H9 (cell line): ENCODE measurements at regions not wholly inside any gene's neighbourhood (a gene's known extent, or its start where the extent isn't known, plus 50 kb on each side); places are given as distances from the start of the nearest gene placed in this dataset.

Experiments
- DNase-seq: peaks from one replicate; pipeline ENCODE4 v3.0.0-alpha.2; 2017
- H2AFZ ChIP-seq: one replicate; pipeline ENCODE4 v1.6.1; 2013; ENCODE audit warnings: mild to moderate bottlenecking, low read length, control low read depth, moderate library complexity
- H2AK5ac ChIP-seq: 2 replicates; pipeline ENCODE4 v1.6.1; 2013; ENCODE audit warnings: low read length, control low read depth, mixed read lengths; ENCODE audit not compliant: insufficient read length
- H2BK120ac ChIP-seq: one replicate; pipeline ENCODE4 v1.6.1; 2013; ENCODE audit warnings: low read depth, mild to moderate bottlenecking, low read length, control low read depth, inconsistent platforms; ENCODE audit not compliant: poor library complexity, severe bottlenecking
- H2BK12ac ChIP-seq: 2 replicates; pipeline ENCODE4 v1.6.1; 2013; ENCODE audit warnings: low read length, control low read depth, mixed read lengths, low read depth; ENCODE audit not compliant: insufficient read length
- H2BK15ac ChIP-seq: 2 replicates; pipeline ENCODE4 v1.6.1; 2013; ENCODE audit warnings: low read depth, low read length, control low read depth
- H2BK20ac ChIP-seq: one replicate; pipeline ENCODE4 v1.6.1; 2013; ENCODE audit warnings: low read depth, mild to moderate bottlenecking, low read length, control low read depth, inconsistent platforms; ENCODE audit not compliant: poor library complexity, severe bottlenecking
- H2BK5ac ChIP-seq: 2 replicates; pipeline ENCODE4 v1.6.1; 2013; ENCODE audit warnings: low read length, control low read depth, mixed read lengths; ENCODE audit not compliant: insufficient read length
- H3K14ac ChIP-seq: 2 replicates; pipeline ENCODE4 v1.6.1; 2013; ENCODE audit warnings: low read length, control low read depth; ENCODE audit not compliant: insufficient read depth
- H3K18ac ChIP-seq: 2 replicates; pipeline ENCODE4 v1.6.1; 2013; ENCODE audit warnings: low read depth, mild to moderate bottlenecking, mixed read lengths, low read length, control low read depth; ENCODE audit not compliant: insufficient read length
- H3K23ac ChIP-seq: 2 replicates; pipeline ENCODE4 v1.6.1; 2013; ENCODE audit warnings: low read length, control low read depth, mixed read lengths, low read depth; ENCODE audit not compliant: insufficient read length
- H3K23me2 ChIP-seq: 2 replicates; pipeline ENCODE4 v1.6.1; 2013; ENCODE audit warnings: low read depth, mild to moderate bottlenecking, mixed read lengths, low read length, control low read depth; ENCODE audit not compliant: insufficient read length, poor library complexity, severe bottlenecking
- H3K27ac ChIP-seq: 2 replicates; pipeline ENCODE4 v1.5.1; 2013; ENCODE audit warnings: low read length, control low read depth, mixed read lengths, low read depth; ENCODE audit not compliant: insufficient read length
- H3K27me3 ChIP-seq: 2 replicates; pipeline ENCODE4 v1.6.1; 2013; ENCODE audit warnings: low read length, control low read depth, inconsistent platforms; ENCODE audit not compliant: insufficient read depth
- H3K4ac ChIP-seq: 2 replicates; pipeline ENCODE4 v1.6.1; 2013; ENCODE audit warnings: low read depth, mild to moderate bottlenecking, control low read depth, inconsistent platforms, low read length, moderate library complexity
- H3K4me1 ChIP-seq: 2 replicates; pipeline ENCODE4 v1.6.1; 2013; ENCODE audit warnings: low read length, control low read depth, inconsistent platforms; ENCODE audit not compliant: insufficient read depth
- H3K4me2 ChIP-seq: 2 replicates; pipeline ENCODE4 v1.6.1; 2013; ENCODE audit warnings: low read length, control low read depth, mixed read lengths; ENCODE audit not compliant: insufficient read length, insufficient read depth
- H3K56ac ChIP-seq: 2 replicates; pipeline ENCODE4 v1.6.1; 2013; ENCODE audit warnings: low read depth, mild to moderate bottlenecking, mixed read lengths, low read length, control low read depth; ENCODE audit not compliant: insufficient read length
- H3K79me1 ChIP-seq: 2 replicates; pipeline ENCODE4 v1.6.1; 2013; ENCODE audit warnings: low read depth, mild to moderate bottlenecking, moderate library complexity, low read length, control low read depth, inconsistent platforms; ENCODE audit not compliant: insufficient read depth, poor library complexity, severe bottlenecking
- H3K79me2 ChIP-seq: 2 replicates; pipeline ENCODE4 v1.6.1; 2013; ENCODE audit warnings: low read length, control low read depth, inconsistent platforms; ENCODE audit not compliant: insufficient read depth
- H3K9ac ChIP-seq: 2 replicates; pipeline ENCODE4 v1.6.1; 2013; ENCODE audit warnings: low read length, control low read depth, mixed read lengths; ENCODE audit not compliant: insufficient read length; ENCODE audit errors: extremely low read depth
- H3K9me3 ChIP-seq: one replicate; pipeline ENCODE4 v1.6.1; 2013; ENCODE audit warnings: low read depth, low read length, inconsistent platforms; ENCODE audit not compliant: control insufficient read depth
- H3T11ph ChIP-seq: one replicate; pipeline ENCODE4 v1.6.1; 2013; ENCODE audit warnings: mild to moderate bottlenecking, low read length, control low read depth, inconsistent platforms
- H4K20me1 ChIP-seq: one replicate; pipeline ENCODE4 v1.6.1; 2013; ENCODE audit not compliant: control insufficient read depth, insufficient read length, insufficient read depth
- H4K5ac ChIP-seq: 2 replicates; pipeline ENCODE4 v1.6.1; 2013; ENCODE audit warnings: low read depth, mild to moderate bottlenecking, mixed read lengths, low read length, control low read depth; ENCODE audit not compliant: insufficient read length
- H4K8ac ChIP-seq: replicated peaks from 2 replicates; pipeline ENCODE4 v1.6.1; 2013; ENCODE audit warnings: low read length, control low read depth, mixed read lengths, low read depth; ENCODE audit not compliant: insufficient read length
- H4K91ac ChIP-seq: 2 replicates; pipeline ENCODE4 v1.6.1; 2013; ENCODE audit warnings: low read depth, mild to moderate bottlenecking, moderate library complexity, mixed read lengths, low read length, control low read depth; ENCODE audit not compliant: insufficient read length
- H3K27ac Mint-ChIP-seq, 3 experiments: 2 replicates in 2 of 3; 3 replicates in 1 of 3; pipeline ENCODE4 v1.8.0; 2020 to 2021; ENCODE audit warnings: mixed read lengths in 3 of 3, mild to moderate bottlenecking in 1 of 3, moderate library complexity in 1 of 3
- H3K27me3 Mint-ChIP-seq: 2 replicates; pipeline ENCODE4 v1.8.0; 2021; ENCODE audit warnings: low read depth, mild to moderate bottlenecking, moderate library complexity, mixed read lengths
- H3K36me3 Mint-ChIP-seq, 3 experiments: 2 replicates in 2 of 3; 3 replicates in 1 of 3; pipeline ENCODE4 v1.8.0; 2020 to 2021; ENCODE audit warnings: low read depth in 3 of 3, mixed read lengths in 3 of 3; ENCODE audit not compliant: insufficient read depth in 1 of 3
- H3K4me1 Mint-ChIP-seq, 2 experiments: 2 replicates each; pipeline ENCODE4 v1.8.0; 2020; ENCODE audit warnings: mixed read lengths in 2 of 2
- H3K4me3 Mint-ChIP-seq, 2 experiments: 2 replicates in 1 of 2; 3 replicates in 1 of 2; pipeline ENCODE4 v1.8.0; 2020 to 2021; ENCODE audit warnings: mild to moderate bottlenecking in 2 of 2, mixed read lengths in 2 of 2, moderate library complexity in 1 of 2
- H3K9me3 Mint-ChIP-seq, 2 experiments: 2 replicates in 1 of 2; 3 replicates in 1 of 2; pipeline ENCODE4 v1.8.0; 2020; ENCODE audit warnings: mild to moderate bottlenecking in 2 of 2, mixed read lengths in 2 of 2, moderate library complexity in 1 of 2
- CTCF ChIP-seq: fragments of 200-600 bp; sonication (generic); conservative IDR thresholded peaks from 3 replicates; pipeline ENCODE4 v1.8.0; 2021; ENCODE audit warnings: antibody characterized with exemption, mild to moderate bottlenecking
- WGBS: extraction: QIAGEN DNeasy Blood & Tissue Kit; methylation state at CpG from one replicate; pipeline ENCODE4 v1.1.7; 2013; ENCODE audit warnings: missing lambda C conversion rate, low lambda C conversion rate, mixed read lengths; ENCODE audit not compliant: insufficient read length; ENCODE audit errors: extremely low coverage; 5-methylcytosine and 5-hydroxymethylcytosine counted together

DNA sequence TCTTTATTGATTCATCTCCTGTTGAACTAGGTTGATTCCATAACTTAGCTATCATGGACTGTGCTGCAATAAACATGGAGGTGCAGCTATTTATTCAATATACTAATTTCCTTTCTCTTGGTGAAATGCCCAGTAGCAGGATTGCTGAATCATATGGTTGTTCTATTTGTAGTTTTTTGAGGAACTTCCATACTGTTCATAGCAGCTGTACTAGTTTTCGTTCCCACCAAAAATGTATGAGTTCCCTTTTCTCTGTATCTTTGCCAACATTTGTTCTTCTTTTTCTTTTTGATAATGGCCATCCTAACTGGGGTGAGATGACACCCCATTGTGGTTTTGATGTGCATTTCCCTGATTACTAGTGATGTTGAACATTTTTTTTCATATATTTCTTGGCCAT, 87.2 kb upstream of the NAV2 start:
- Histone ChIP-seq H3T11ph (no peak overlapping the region), H2BK20ac (no peak overlapping the region), H4K20me1 (no peaks in the 10 kb centered on the region), H3K9me3 (no peaks in the 10 kb centered on the region), H4K8ac (no peak overlapping the region), H3K14ac (no peak overlapping the region), H2BK15ac (no peak overlapping the region), H2BK5ac (no peak overlapping the region), H2AFZ (no peak overlapping the region), H3K27me3 (no peaks in the 10 kb centered on the region), H3K18ac (no peak overlapping the region), H3K4ac (no peak overlapping the region), H3K56ac (no peak overlapping the region), H3K4me1 (no peaks in the 10 kb centered on the region), H2BK12ac (no peak overlapping the region), H3K4me2 (no peak overlapping the region), H3K23me2 (no peaks in the 10 kb centered on the region), H3K79me2 (no peaks in the 10 kb centered on the region), H2BK120ac (no peak overlapping the region), H3K27ac (no peak overlapping the region), H3K79me1 (no peaks in the 10 kb centered on the region), H3K23ac (no peak overlapping the region), H4K91ac (no peak overlapping the region), H4K5ac (no peak overlapping the region), H2AK5ac (no peak overlapping the region), H3K9ac (no peak overlapping the region)
- no peak for DNase-seq
- peaks cover 4 to 16% (median 6%) of the 10 kb centered on the region in 3 experiments; a peak in 6 of 7 replicates for H3K36me3 Mint-ChIP-seq
- H3K27me3 Mint-ChIP-seq, result peaks cover 24% of the 10 kb centered on the region
- WGBS, result no CpG with 5 or more reads among the region's 1 CpG
- H3K27ac Mint-ChIP-seq, result no peak overlapping the region
- H3K4me3 Mint-ChIP-seq, result no peak overlapping the region
- H3K9me3 Mint-ChIP-seq, result peaks cover 8 to 17% of the 10 kb centered on the region in 2 experiments
- no peak for TF ChIP-seq CTCF
- H3K4me1 Mint-ChIP-seq, result no peaks in the 10 kb centered on the region
